ENCODE measurements at regions not wholly inside any gene's neighbourhood (a gene's known extent, or its start where the extent isn't known, plus 50 kb on each side); places are given as distances from the start of the nearest gene placed in this dataset.

- DNase-seq (ENCODE audit: low read depth) = no peak
- TF ChIP-seq CTCF (IDR thresholded peaks at IDR 0.05; ENCODE audit: insufficient read depth, low read depth, low read length, missing control alignments) = no peak
- H3K4me3 ChIP-seq (ENCODE audit: low read length) = no peak overlapping the region
Measured at GRCh38 chr6:169045486-169045885, 208.2 kb downstream of the THBS2 start.

- H3K4me3 ChIP-seq (ENCODE audit: low read length) = no peak overlapping the region
- DNase-seq (ENCODE audit: low read depth) = no peak
- no peak for TF ChIP-seq CTCF (IDR thresholded peaks at IDR 0.05; ENCODE audit: insufficient read depth, low read depth, low read length, missing control alignments)
Measured at GRCh38 chr6:169044381-169045230, 209.0 kb downstream of the THBS2 start.

GRCh38 chr6:169042061-169042460, 211.6 kb downstream of the THBS2 start:
- TF ChIP-seq CTCF (IDR thresholded peaks at IDR 0.05; ENCODE audit: insufficient read depth, low read depth, low read length, missing control alignments) = no peak
- DNase-seq (ENCODE audit: low read depth) = no peak
- H3K4me3 ChIP-seq (ENCODE audit: low read length) = no peak overlapping the region

- DNase-seq (ENCODE audit: low read depth) = no peak
- no peak for TF ChIP-seq CTCF (IDR thresholded peaks at IDR 0.05; ENCODE audit: insufficient read depth, low read depth, low read length, missing control alignments)
- H3K4me3 ChIP-seq (ENCODE audit: low read length) = no peak overlapping the region
Measured at GRCh38 chr6:169041078-169041477, 212.6 kb downstream of the THBS2 start.

- no peak overlapping the region for H3K4me3 ChIP-seq (ENCODE audit: low read length)
- TF ChIP-seq CTCF (IDR thresholded peaks at IDR 0.05; ENCODE audit: insufficient read depth, low read depth, low read length, missing control alignments) = no peak
- no peak for DNase-seq (ENCODE audit: low read depth)
Measured at GRCh38 chr6:169038691-169039090, 215.0 kb downstream of the THBS2 start.

- peak; percentile 11 for DNase-seq (ENCODE audit: low read depth)
- no peak overlapping the region for H3K4me3 ChIP-seq (ENCODE audit: low read length)
- TF ChIP-seq CTCF (IDR thresholded peaks at IDR 0.05; ENCODE audit: insufficient read depth, low read depth, low read length, missing control alignments) = no peak
Measured at GRCh38 chr6:169035385-169036240, 218.0 kb downstream of the THBS2 start.

Data from epithelial cell of esophagus (primary cell).